GM18520 (cell line): ENCODE measurements at regions not wholly inside any gene's neighbourhood (a gene's known extent, or its start where the extent isn't known, plus 50 kb on each side); places are given as distances from the start of the nearest gene placed in this dataset.

Experiments
- ATAC-seq: cut with Tn5 transposase; IDR thresholded peaks from one replicate; pipeline ENCODE4 v1.9.1; 2021; ENCODE audit not compliant: unreplicated experiment

DNA sequence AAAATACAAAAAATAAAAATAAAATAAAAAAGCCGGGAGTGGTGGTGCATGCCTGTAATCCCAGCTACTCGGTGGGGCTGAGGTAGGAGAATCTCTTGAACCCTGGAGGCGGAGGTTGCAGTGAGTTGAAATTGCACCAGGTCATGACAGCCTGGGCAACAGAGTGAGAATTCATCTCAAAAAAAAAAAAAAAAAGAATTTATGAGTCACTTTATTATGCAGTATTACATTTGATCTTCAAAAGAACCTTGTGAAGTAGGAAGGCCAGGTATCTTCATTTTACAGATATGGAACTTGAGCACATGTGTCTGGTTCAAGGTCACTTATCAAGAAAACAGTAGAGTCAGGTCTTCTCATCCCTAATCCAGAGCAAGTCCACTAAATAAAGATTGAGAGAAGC is 459.4 kb upstream of the HNRNPA3 start:
- no peak for ATAC-seq

DNA sequence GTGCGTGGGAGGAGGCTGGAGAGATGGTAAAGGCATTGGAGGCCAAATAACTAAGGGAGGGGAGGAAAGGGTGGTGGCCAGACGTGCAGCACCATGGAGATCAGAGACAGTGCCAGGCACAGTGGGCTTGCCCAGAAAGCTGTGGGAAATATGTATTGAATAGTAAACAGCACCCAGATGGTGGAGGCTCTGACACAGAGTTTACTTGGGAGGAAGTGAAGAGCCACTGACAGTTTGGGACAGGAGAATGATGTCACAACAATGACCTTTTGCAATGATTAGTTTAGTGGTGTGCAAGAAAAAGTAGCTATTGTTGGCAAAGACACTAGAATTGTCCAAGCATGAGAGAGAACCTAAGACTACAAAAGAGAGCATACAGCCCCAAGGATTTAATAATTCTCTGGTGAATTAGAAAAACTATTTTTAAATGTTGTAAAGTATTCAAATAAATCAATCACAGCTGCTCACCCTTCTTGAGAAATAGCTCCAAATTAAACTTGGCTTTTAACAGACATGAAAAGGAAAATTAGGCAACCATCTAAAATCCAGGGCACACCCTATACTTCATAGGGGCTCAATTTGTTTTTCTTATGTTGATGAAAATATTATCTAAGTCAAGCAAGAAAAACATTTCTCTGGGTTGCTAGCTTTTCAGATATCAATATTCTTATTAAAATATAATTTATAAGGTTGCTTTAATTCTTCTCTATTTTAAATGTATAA is 458.7 kb upstream of the HNRNPA3 start:
- no peak for ATAC-seq

DNA sequence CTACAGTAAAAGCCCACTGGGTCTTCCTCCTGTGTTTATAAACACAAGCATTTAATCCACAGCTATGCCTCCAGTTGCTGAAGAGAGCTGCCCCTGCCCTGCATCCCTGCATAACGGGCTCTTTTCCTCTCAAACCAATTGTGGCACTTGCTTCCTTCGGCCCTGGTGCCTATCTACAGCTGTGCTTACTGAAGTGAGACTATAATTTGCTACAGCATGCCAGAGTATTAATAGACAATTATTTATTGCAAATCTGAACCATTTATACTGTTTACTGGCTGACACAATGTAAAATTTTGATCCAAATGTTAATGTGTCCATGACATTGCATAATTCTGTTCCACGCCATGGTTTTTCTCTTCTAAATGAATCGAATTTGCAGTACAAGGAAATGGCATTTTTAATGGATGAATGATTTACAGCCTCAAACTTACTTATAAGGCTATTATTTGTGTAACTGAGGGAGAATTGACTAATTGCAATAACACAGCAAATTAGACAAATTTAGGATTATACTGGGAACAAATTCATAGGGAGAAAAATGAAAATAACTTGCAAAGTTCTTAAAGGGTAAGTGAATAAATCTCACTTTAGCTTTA is 457.0 kb upstream of the HNRNPA3 start:
- no peak for ATAC-seq

DNA sequence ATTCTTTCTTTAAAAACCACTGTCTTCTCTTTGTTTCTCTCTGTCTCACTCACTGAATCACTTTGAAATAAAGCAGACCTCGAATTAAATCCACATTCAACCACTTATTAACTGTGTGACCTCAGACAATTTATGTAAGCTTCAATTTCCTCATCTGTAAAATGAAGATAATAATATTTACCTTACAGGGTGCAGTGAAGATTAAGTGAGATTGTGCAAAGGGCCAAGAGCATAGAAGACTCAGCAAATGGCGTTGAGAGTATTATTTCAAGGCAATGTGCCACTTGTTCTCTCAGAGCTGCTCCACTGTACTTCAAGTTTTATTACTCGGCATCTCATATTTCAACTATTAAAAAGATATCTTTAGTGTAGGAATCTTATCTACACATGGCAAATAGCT is 454.2 kb upstream of the HNRNPA3 start:
- ATAC-seq, result no peak

DNA sequence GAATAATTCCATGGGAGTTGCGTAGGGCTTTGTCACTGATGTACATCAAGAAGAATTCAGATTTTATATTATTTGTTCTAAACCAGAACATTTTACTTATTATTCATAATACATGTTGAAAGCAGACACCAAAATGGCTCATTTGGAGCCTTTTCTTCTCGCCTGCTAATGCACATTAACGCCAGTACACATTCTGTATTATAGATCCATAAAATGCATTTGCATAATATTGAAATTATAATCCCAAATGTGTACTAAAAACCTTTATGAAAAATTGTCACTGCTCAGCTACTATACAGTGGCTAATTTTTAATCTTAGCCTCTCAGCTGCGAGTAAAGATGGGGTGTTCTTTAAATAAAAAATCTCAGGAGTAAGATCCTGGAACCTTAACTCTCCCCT is 452.2 kb upstream of the HNRNPA3 start:
- ATAC-seq, result no peak

DNA sequence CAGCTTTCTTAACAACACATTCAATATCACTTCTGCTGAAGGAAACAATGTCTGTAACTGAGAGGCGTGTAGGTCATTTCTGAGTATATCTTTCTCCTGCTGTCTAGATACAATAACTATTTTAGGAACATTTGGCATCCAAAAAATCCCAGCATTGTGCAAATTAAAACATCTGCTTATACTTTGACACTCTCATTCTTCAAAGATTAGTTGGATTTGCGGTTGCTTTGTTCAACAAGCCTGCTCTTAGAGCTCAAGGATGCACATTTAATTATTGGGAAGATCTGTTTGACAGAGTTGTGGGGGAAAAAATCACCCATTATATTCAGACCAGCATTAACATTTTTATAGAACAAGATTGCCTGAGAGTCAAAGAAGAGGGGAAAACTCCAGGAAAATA is 449.5 kb upstream of the HNRNPA3 start:
- ATAC-seq, result no peak

DNA sequence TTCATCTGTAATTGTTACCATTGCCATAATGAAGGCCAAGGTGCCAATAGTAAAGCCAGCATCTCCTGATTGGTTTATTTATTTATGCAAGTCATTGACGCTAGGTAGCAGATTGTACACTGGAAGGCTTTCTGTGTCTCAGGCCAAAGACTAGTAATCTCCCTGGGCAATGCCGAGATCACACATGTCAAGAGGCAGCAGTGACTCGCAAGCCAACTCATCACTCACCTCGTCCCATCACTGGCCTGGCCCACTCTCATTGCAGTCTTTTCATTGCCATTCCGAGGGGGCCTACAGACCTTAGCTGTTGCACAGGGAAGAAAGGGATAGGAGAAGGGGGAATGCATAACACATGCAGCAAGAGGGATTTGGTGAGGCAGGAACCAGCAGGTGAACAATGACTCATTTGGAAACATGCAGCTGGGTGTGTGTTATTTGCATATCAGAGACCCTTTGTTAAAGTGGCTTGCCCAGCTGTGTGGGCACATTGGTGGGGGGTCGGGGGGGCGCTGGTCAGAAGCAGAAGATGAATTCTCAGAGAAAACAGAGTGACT is 448.7 kb upstream of the HNRNPA3 start:
- ATAC-seq, result no peak

DNA sequence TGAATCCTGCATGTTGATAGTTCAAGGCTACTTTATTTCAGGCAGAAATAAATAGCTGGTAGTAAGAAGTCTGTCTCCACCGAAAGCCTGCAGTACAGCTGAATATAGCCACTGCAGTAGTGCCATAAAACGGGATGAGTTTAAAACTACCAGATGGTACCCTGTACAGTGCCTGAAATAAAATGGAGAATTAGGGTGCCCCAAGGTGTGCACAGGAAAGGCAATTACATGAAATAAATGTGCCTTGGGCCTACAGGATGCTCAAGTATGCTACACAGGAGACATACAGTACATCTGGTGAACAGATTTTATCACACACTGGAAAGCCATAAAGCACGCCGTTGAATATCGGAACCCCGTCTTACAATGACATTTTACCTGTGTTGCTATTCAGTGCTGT is 447.7 kb upstream of the HNRNPA3 start:
- no peak for ATAC-seq

DNA sequence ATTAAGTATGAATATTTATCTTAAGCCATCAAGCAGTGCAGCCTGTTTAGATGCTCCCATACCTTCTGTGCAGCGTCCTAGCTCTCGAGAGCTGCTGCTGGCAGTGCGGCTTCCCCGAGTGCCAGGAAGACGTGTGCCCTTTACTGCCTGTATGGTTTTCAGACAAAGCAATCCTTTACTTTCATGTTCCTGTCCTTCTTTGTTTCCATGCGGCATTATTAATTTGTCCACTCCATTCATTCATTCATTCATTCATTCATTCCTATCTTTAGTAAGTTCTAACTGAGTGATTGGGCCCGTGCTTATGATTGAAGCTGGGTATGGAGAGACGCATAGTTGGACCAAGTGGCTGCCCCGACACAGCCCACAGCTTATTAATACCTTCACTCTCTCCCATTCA is 446.6 kb upstream of the HNRNPA3 start:
- no peak for ATAC-seq

DNA sequence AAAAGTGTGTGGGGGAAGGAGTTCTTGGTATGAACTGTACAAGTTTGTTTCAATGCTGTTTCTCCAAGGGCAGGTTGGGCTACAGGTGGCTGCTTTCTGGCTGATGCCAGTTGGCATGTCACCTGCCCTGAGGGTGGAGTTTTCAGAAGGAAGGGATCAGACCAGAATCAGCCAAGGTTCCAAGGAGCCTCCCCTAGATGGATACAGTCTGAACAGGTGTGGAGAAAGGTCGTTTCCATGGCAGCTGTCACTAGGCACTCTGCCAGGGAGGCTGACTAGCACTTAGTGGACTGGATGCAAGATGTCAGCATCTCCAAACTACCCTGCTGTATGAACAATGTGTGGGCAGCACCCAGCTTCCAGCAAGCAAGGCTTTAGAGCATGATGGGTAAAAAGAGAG is 444.4 kb upstream of the HNRNPA3 start:
- ATAC-seq, result no peak

DNA sequence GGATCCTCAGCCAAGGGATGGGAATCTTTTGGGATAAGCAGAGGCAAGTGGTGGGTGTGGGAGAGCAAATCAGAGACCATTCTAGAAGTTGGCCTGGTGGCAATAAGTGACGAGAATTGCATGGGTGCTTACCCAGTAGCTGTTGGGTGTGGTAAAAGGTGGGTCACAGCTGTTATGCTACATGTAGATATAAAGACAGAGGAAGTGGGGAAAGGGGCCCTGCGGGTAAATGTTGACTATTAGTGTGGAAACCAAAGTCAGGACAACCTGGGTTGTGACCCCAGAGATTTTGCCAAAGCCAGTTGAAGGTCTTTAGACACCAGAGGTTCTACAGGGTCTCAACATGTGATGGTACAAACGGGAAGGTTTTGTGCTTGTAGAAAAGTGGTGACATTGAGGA is 443.6 kb upstream of the HNRNPA3 start:
- ATAC-seq, result no peak

DNA sequence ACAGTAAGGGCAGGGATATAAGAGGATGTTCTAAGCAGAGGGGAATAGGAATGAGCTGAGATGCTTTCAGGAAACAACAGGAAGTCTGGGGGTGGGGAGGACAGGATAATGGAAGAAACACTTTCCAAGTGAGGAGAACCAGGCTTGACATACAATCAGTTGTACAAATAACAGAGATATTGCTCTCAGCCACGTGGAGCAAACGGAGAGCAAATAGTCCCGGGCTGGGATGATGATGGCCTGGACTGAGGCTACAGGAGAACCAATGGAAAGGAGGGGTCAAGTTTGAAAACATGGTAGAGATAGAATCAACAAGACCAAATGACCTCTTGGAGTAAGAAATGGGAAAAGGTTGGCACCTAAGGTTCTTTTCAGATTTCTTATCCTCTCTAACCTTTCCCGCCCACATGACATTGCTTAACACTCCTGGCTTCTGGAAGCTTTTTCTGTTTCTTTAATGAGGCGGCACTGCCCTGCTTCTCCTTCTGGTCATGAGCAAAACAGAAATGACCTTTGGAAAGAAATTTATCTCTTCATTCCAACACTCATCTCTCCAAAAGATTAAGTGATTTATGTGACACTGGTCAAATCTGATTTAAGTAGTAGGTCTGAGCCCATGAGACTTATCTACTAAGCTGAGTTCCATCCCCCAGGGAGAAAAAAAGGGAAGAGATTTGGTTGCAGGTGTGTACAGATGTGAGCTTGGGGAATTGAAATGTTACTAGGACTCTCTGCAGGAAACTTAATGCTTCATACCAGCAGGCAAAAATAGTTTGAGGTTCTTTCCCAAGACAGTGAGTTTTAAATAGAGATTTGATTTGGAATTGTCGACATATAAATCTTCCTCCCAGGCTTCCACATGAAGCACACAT is 442.9 kb upstream of the HNRNPA3 start:
- no peak for ATAC-seq

DNA sequence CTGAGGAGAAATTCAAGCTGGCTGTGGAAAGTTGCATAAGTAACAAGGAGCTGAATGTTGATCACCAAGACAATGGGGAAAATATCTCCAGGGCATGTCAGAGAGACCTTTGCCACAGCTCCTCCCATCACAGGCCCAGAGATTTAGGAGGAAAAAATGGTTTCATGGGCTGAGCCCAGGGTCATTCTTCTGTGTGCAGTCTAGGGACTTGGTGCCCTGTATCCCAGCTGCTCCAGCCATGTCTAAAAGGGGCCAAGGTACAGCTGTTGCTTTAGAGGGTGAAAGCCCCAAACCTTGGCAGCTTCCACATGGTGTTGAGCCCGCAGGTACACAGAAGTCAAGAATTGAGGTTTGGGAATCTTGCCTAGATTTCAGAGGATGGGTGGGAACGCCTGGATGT is 439.8 kb upstream of the HNRNPA3 start:
- no peak for ATAC-seq

DNA sequence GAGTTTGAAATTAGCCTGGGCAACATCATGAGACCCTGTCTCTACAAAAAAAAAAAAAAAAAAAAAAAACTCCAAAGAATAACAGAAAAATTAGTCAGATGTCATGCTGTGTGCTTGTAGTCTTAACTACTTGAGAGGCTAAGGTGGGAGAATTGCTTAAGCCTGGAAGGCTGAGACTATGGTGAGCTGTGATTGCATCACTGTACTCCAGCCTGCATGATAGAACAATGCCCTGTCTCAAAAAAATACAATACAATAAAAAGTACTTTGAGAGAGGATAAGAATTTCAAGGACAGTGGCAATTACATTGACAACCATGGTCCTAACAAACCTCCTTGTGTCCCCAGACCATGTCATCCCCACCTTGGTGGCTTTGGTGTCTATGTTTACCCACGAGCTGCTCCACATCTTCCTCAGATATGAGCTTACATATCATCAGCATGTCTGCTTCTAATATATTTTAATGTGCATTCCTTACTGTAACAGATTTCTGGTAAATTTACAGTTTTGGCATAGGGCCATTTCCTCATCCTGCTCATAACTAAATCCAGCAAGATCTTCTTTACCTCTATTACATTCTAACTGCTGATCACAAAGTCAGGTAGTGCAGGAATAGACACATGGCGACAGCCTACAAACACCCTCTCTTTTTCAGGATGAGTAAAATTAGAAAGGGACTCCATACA is 437.7 kb upstream of the HNRNPA3 start:
- ATAC-seq, result no peak

DNA sequence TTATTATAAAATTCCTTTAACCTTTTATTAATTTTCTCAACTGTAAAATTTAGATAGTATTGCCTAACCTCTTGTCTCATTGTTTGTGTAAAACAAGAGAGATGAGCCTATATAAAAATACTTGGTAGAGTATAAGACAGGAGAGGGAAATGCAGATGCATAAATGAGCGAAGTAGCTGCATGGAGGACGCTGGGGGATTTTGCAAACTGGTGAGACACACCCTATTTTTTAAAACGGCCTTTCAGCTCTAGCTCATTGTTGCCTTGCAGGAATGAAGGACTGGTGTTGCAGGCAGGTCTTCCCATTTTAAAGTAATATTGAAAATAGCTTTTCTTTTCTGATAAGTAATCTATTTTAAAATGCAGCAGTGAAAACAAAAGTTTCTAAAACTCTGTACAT is 435.3 kb upstream of the HNRNPA3 start:
- no peak for ATAC-seq

DNA sequence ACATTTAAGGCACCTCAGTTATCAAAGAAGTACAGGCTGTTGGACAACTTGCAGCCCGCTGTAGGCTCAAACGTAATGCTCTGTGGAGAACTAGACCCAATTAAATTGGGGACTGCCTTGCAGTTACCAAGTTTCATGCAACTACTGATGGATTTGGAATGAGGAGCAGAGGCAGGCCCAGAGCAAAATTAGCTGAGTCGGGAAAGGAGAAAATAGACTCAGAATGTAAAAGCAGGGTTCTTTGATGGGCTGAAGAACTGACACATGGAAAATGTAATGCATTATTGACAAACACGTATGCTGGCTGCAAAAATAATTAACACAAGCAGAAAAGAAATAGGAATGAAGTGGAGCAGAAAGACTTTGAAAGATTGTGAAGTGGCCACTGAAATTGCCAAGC is 432.7 kb upstream of the HNRNPA3 start:
- ATAC-seq, result no peak

DNA sequence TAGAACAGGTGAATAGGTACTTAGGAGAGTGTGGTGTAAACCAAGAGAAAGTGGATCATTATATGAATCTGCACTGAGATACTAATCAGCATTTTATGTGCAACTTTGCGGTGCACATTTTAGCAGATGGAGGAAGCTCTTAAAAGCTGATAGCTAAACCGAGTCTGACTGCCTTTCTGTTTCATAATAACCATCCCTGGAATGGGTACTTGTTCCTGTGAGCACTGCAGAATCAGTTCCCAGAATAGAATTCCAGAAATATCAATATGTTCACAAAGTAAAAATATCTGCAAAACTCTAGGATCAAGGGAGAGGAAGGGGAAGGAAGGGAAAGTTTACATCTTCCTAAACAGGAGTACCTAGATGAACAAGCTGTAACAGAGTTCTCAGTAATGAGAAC is 432.2 kb upstream of the HNRNPA3 start:
- no peak for ATAC-seq

DNA sequence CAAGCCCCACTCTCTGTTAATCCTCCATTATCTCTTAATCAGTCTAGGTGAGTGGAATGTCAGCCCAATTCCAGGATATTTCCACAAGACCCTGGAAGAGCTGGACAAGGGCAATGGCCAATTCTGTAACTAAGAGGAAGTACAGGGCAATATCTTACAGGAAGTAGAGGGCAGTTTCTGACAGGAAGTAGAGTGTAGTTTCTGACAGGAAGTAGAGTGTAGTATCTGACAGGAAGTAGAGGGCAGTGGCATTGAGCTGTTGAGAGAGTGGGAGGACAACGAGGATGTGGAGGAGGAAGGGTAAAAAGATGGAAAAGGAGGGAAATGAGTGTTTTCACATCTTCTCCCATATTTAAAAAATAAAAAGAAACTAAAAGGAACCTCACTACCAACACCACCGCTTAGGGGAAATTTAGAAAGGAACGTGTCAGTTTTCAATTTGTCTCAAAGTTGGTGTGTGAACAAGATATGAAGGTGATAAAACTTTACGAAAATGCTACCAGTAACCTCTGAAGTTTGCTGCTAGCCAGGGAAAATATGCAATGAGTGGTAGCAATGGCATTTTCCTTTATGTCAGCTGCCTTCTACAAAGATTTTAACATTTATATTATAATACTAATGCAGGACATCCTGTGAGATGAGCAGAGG is 430.9 kb upstream of the HNRNPA3 start:
- ATAC-seq, result no peak

DNA sequence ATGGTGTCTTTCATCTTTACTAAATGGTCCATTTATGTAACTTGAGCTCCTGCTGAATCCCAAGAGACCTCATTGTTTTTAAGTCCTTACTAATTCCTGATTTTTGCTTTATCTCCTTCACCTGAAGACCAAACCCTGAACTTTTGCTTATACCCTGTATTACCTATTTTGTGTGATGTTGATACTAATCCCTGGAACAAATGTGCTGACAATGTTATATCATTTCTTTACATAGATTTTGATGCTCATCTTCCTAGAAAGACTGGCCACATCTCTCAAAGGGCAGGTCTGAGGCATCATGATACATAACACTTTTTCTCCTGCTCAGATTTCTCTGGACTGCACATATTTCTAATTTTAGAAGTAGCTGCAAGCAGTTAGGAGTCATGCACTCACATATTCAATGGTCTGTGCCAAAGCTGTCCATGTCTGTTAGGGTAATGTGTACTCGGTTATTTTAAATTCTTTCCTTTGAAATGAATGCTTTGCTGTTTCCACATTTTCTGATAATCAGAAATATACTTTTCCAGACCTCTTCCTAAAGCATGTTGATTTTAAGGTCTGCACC is 427.9 kb upstream of the HNRNPA3 start:
- no peak for ATAC-seq

DNA sequence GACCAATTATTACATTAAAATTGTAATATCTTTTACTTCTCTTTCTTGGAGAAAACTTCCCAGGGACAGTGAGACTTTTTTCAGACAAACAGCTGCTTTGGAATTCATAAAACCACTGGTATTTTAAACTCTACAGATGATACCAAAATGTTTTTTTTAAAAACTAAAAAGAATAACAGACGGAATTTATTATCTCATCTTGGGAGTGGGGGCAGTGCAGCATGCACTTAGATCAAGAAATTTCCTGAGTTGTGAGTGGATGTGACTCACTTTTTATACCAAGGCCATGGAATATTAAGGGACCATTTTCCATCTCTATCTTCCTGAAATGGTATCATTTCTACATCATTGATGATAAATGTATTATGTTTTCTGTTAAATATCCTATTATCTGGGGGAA is 422.8 kb upstream of the HNRNPA3 start:
- no peak for ATAC-seq
